ENCODE measurements at regions not wholly inside any gene's neighbourhood (a gene's known extent, or its start where the extent isn't known, plus 50 kb on each side); places are given as distances from the start of the nearest gene placed in this dataset.
A peak's percentile ranks its signal among the peaks of the same experiment; 100 is the strongest.

DNA sequence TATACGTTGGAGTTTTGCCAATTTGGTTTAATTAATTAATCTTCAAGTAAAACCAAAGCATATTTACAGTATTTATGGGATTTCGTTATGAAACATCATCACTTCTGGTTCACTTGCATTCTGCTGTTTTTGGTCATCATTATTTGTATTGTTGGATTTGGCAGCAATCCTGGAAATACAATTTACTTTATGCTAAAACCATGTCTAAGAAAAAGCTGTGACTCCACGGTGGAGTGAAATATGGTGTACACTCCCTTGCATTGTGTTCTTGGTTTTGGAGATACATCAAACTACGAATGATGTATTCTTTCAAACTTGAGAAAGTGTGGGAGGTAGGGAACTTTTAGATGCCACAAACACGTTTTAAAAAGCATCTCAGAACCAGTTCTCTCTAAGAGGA is 106.4 kb downstream of the CTAGE1 start:
- H3K4me1 ChIP-seq (ENCODE audit: control insufficient read depth, insufficient read depth, low read length): peaks cover 2% of the 10 kb centered on the region
- no peaks in the 10 kb centered on the region for H3K36me3 ChIP-seq (ENCODE audit: control insufficient read depth, insufficient read depth, low read length)
- no peak overlapping the region for H3K4me3 ChIP-seq (ENCODE audit: low read length)
- no peaks in the 10 kb centered on the region for H3K9me3 ChIP-seq (replicated peaks; ENCODE audit: control insufficient read depth, low read depth, low read length)
- no CpG with 5 or more reads among the region's 5 CpGs for WGBS (ENCODE audit: insufficient coverage)
- no peak overlapping the region for H3K27ac ChIP-seq (ENCODE audit: low read length)
- peak; percentile 86 for DNase-seq
- H3K27me3 ChIP-seq (ENCODE audit: control insufficient read depth, insufficient read depth, low read length): no peaks in the 10 kb centered on the region

DNA sequence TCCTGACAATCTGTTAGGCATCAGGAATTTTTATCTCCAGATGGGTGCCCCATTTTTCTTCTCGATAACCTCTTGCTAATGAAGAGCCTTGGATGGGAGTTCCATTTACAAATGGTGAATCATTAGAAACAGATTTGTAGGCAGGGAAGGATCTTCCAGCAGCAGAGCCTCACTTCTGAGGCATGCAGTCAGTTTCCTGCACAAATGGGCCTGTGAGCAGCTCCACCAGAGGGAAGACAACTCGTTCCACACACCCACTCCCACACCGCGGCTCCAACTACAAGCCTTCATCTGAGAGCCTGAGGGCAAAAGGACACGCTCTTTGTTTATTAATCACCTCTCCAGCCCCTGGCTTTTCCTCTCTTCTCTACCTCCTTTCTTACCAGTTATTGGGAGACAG is 108.5 kb downstream of the CTAGE1 start:
- H3K4me3 ChIP-seq (ENCODE audit: low read length): no peak overlapping the region
- no peak for DNase-seq
- 37% methylated on average over 2 of the region's 5 CpGs for WGBS (ENCODE audit: insufficient coverage)

DNA sequence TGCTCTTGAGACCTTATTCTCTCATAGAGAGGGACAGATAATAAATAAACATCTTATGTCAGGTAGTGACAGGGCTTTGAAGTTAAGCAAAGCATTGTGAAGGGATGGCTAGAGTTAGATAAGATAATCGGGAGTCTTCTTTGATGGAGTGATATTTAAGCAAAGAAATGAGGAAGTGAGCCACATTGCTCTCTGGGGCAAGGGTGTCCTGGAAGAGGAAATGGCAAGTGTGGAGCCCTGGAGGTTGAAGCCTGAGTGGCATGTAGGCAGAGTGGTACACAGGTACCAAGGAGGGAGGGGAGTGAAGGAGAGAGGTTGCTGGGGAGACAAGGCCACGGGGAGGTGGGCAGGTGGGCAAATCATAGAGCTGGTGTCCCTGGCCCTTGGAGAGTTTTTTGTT is 110.2 kb downstream of the CTAGE1 start:
- Histone ChIP-seq H3K4me3 (ENCODE audit: low read length) (no peak overlapping the region), H3K27me3 (ENCODE audit: control insufficient read depth, insufficient read depth, low read length) (no peaks in the 10 kb centered on the region), H3K36me3 (ENCODE audit: control insufficient read depth, insufficient read depth, low read length) (no peaks in the 10 kb centered on the region), H3K9me3 (replicated peaks; ENCODE audit: control insufficient read depth, low read depth, low read length) (no peaks in the 10 kb centered on the region), H3K4me1 (ENCODE audit: control insufficient read depth, insufficient read depth, low read length) (no peaks in the 10 kb centered on the region), H3K27ac (ENCODE audit: low read length) (no peak overlapping the region)
- 56% methylated on average over 1 of the region's 2 CpGs for WGBS (ENCODE audit: insufficient coverage)
- no peak for DNase-seq

More for the DNA sequence above, 108.5 kb downstream of the CTAGE1 start:
- Histone ChIP-seq H3K27me3 (ENCODE audit: control insufficient read depth, insufficient read depth, low read length) (no peaks in the 10 kb centered on the region), H3K27ac (ENCODE audit: low read length) (no peak overlapping the region), H3K9me3 (replicated peaks; ENCODE audit: control insufficient read depth, low read depth, low read length) (no peaks in the 10 kb centered on the region), H3K36me3 (ENCODE audit: control insufficient read depth, insufficient read depth, low read length) (no peaks in the 10 kb centered on the region), H3K4me1 (ENCODE audit: control insufficient read depth, insufficient read depth, low read length) (peaks cover 2% of the 10 kb centered on the region)

DNA sequence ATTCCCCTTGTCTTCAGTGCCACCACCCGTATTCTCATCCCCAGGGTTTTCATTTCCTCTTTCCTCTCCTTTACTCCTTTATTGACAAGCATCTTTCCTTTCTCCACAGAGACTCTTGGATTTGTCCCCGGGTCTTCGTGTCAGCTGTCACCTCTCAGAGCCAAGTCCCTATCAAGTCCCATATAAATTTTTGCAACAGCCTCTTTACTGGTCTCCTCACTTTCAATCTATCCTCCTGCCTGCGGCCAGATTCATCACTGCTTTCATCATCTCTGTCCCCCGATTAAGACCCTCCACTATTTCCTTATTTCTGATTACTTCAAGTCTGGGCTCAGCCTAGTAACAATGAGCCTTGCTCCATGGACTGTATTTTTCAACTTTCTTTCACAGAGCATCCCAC is 113.8 kb downstream of the CTAGE1 start:
- H3K27me3 ChIP-seq (ENCODE audit: control insufficient read depth, insufficient read depth, low read length): no peaks in the 10 kb centered on the region
- no peaks in the 10 kb centered on the region for H3K4me1 ChIP-seq (ENCODE audit: control insufficient read depth, insufficient read depth, low read length)
- no peak overlapping the region for H3K27ac ChIP-seq (ENCODE audit: low read length)
- no peak for DNase-seq
- WGBS (ENCODE audit: insufficient coverage): 70% methylated on average over 5 of the region's 5 CpGs
- H3K4me3 ChIP-seq (ENCODE audit: low read length): no peak overlapping the region
- H3K36me3 ChIP-seq (ENCODE audit: control insufficient read depth, insufficient read depth, low read length): no peaks in the 10 kb centered on the region
- H3K9me3 ChIP-seq (replicated peaks; ENCODE audit: control insufficient read depth, low read depth, low read length): no peaks in the 10 kb centered on the region

DNA sequence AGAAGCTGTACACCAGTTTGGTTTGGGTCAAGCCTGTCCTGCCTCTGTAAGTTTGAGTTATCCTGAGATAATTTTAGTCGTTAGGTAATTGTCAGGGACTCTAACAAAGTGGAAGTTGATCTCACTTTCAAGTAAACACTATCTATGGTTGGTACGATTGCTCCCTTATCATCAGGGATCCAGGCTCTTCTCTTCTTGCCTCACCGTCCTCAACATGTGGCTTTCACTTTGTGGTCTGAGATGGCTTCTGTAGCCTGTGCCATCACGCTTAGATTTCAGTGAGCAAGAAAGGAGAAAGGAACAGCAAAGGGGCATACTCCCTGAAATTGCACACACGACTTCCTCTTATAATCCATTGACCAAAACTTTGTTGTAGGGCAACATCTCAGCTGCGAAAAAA is 115.6 kb downstream of the CTAGE1 start:
- Histone ChIP-seq H3K36me3 (ENCODE audit: control insufficient read depth, insufficient read depth, low read length) (no peaks in the 10 kb centered on the region), H3K27ac (ENCODE audit: low read length) (no peak overlapping the region), H3K27me3 (ENCODE audit: control insufficient read depth, insufficient read depth, low read length) (no peaks in the 10 kb centered on the region), H3K4me1 (ENCODE audit: control insufficient read depth, insufficient read depth, low read length) (no peaks in the 10 kb centered on the region), H3K9me3 (replicated peaks; ENCODE audit: control insufficient read depth, low read depth, low read length) (no peaks in the 10 kb centered on the region), H3K4me3 (ENCODE audit: low read length) (no peak overlapping the region)
- no CpG with 5 or more reads among the region's 6 CpGs for WGBS (ENCODE audit: insufficient coverage)
- no peak for DNase-seq

DNA sequence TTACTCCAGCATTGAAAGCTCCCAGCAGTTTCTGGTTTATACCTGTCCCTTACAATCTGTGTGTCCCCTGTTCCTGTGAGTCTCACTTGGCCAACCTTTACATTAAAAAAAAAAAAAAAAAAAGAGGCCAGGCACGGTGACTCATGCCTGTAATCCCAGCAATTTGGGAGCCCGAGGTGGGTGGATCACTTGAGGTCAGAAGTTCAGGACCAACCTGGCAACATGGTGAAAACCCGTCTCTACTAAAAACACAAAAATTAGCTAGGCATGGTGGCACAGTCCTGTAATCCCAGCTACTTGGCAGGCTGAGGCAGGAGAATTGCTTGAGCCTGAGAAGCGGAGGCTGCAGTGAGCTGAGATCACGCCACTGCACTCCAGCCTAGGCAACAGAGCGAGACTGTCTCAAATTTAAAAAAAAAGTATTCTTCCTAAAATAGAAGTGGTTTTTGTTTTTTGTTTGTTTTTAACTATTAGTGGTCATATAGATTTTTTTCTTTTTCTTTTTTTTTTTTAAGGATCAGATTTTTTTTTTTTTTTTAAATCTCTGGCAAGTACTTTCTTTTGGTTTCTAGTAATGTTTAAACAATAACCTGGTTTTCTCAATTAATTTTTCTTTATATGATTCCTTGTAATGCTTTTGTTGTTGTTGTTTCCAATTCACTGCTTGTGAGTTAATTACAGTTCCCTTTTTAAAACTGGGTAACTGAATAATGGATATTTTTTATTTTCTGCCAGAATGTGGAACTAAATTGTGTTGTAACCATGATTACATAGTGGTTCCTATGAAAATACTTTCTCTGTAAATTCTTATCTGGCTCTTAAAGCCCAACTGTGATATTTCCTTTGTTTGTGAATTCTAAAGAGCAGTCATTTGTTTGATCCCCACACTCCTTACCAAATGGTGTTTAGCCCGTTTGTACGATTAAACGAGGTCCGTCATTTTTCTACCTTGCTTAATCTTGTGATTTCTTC is 116.8 kb downstream of the CTAGE1 start:
- no peak for DNase-seq
- no peaks in the 10 kb centered on the region for H3K9me3 ChIP-seq (replicated peaks; ENCODE audit: control insufficient read depth, low read depth, low read length)
- H3K27me3 ChIP-seq (ENCODE audit: control insufficient read depth, insufficient read depth, low read length): no peaks in the 10 kb centered on the region
- H3K4me1 ChIP-seq (ENCODE audit: control insufficient read depth, insufficient read depth, low read length): no peaks in the 10 kb centered on the region
- no peaks in the 10 kb centered on the region for H3K36me3 ChIP-seq (ENCODE audit: control insufficient read depth, insufficient read depth, low read length)
- no CpG with 5 or more reads among the region's 10 CpGs for WGBS (ENCODE audit: insufficient coverage)
- H3K27ac ChIP-seq (ENCODE audit: low read length): no peak overlapping the region
- no peak overlapping the region for H3K4me3 ChIP-seq (ENCODE audit: low read length)

DNA sequence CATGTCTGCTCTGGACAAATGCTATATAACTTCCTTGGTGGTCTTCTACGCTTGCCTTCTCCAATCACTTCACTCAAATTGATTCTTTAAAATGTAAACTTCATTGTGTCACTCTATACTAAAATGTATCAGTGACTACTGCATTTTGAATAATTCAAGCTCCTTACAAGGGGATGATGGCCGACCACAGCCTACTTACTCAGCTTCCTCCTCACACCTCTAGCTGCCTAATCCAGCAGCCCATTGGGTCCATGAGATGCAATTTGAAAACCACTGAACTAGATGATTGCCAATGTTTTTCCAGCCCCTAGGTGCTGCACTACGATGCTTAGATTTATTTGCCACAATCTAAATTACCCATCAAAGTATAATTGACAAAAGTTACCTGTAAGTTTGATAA is 120.7 kb downstream of the CTAGE1 start:
- Histone ChIP-seq H3K9me3 (replicated peaks; ENCODE audit: control insufficient read depth, low read depth, low read length) (no peaks in the 10 kb centered on the region), H3K27ac (ENCODE audit: low read length) (no peak overlapping the region), H3K4me3 (ENCODE audit: low read length) (no peak overlapping the region), H3K36me3 (ENCODE audit: control insufficient read depth, insufficient read depth, low read length) (no peaks in the 10 kb centered on the region), H3K27me3 (ENCODE audit: control insufficient read depth, insufficient read depth, low read length) (no peaks in the 10 kb centered on the region), H3K4me1 (ENCODE audit: control insufficient read depth, insufficient read depth, low read length) (no peaks in the 10 kb centered on the region)
- no peak for DNase-seq
- 82% methylated on average over 2 of the region's 3 CpGs for WGBS (ENCODE audit: insufficient coverage)

DNA sequence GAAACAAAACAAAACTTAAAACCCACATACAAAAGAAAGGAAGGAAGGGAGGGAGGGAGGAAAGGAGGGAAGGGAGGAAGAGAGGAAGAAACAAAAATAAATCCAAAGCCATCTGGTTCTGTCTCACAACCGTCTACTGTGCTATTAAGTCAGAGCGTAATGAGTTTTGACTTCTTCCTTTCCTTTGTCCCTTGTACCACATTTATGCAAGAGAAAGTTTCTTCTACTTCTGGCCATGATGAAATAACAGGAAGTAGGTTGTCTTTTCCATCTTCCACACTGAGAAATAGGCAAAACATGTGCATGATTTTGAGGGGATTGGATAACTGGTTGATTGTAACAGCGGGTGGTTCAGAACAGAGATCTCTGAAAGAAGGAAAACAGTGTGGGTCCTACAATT is 121.4 kb downstream of the CTAGE1 start:
- Histone ChIP-seq H3K36me3 (ENCODE audit: control insufficient read depth, insufficient read depth, low read length) (no peaks in the 10 kb centered on the region), H3K4me1 (ENCODE audit: control insufficient read depth, insufficient read depth, low read length) (no peaks in the 10 kb centered on the region), H3K9me3 (replicated peaks; ENCODE audit: control insufficient read depth, low read depth, low read length) (no peaks in the 10 kb centered on the region), H3K4me3 (ENCODE audit: low read length) (no peak overlapping the region), H3K27me3 (ENCODE audit: control insufficient read depth, insufficient read depth, low read length) (no peaks in the 10 kb centered on the region), H3K27ac (ENCODE audit: low read length) (no peak overlapping the region)
- DNase-seq: no peak
- no CpG with 5 or more reads among the region's 3 CpGs for WGBS (ENCODE audit: insufficient coverage)

DNA sequence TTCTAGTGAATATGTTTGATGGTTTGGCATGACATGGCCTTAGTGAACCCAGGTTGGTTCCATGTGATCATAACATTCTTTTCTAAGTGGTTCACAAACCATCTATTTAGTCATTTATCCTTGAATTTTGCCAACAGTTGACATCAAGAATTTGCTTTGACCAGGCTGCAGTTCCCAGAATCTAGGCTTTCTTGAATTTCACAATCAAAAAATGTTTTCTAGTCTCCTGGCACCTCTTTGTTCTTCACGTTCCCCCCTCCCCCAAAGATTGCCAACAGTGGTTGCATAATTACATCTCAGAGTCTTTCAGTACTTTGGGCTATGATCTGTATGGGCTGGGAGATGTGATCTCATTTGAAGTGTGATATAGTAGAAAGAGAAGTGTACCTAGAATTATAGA is 124.0 kb downstream of the GATA6 start:
- Histone ChIP-seq H3K9me3 (replicated peaks; ENCODE audit: control insufficient read depth, low read depth, low read length) (no peaks in the 10 kb centered on the region), H3K27ac (ENCODE audit: low read length) (no peak overlapping the region), H3K36me3 (ENCODE audit: control insufficient read depth, insufficient read depth, low read length) (no peaks in the 10 kb centered on the region), H3K4me3 (ENCODE audit: low read length) (no peak overlapping the region), H3K4me1 (ENCODE audit: control insufficient read depth, insufficient read depth, low read length) (no peaks in the 10 kb centered on the region), H3K27me3 (ENCODE audit: control insufficient read depth, insufficient read depth, low read length) (no peaks in the 10 kb centered on the region)
- no CpG with 5 or more reads among the region's 1 CpG for WGBS (ENCODE audit: insufficient coverage)
- DNase-seq: no peak

DNA sequence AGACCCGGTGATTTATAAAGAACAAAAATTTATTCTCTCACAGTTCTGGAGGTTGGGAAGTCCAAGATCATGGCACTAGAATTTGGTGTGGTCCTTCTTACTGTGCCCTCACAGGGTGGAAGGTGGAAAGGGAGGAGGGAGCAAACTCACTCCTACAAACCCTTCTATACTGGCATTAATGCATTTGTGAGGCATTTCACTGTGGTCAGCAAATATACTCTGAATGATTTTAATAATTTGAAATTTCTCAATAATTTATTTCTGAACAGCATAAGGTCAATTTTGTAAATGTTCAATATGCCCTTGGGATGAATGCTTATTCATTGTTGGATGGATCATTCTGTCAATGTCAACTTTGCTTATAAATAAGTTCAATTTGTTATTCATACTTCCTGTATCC is 120.6 kb downstream of the GATA6 start:
- H3K27ac ChIP-seq (ENCODE audit: low read length): no peak overlapping the region
- no CpG with 5 or more reads among the region's 1 CpG for WGBS (ENCODE audit: insufficient coverage)
- H3K36me3 ChIP-seq (ENCODE audit: control insufficient read depth, insufficient read depth, low read length): no peaks in the 10 kb centered on the region
- no peak overlapping the region for H3K4me3 ChIP-seq (ENCODE audit: low read length)
- peaks cover 3% of the 10 kb centered on the region for H3K4me1 ChIP-seq (ENCODE audit: control insufficient read depth, insufficient read depth, low read length)
- H3K27me3 ChIP-seq (ENCODE audit: control insufficient read depth, insufficient read depth, low read length): no peaks in the 10 kb centered on the region
- no peaks in the 10 kb centered on the region for H3K9me3 ChIP-seq (replicated peaks; ENCODE audit: control insufficient read depth, low read depth, low read length)
- no peak for DNase-seq

Measured in muscle of leg (tissue), 3 donors.